Dermis microvascular lymphatic vessel endothelial cell (primary cell): ENCODE measurements at regions not wholly inside any gene's neighbourhood (a gene's known extent, or its start where the extent isn't known, plus 50 kb on each side); places are given as distances from the start of the nearest gene placed in this dataset.
A peak's percentile ranks its signal among the peaks of the same experiment; 100 is the strongest.
"Not testable (repeated sequence)": the region's sequence is repeated elsewhere in the genome, so short reads cannot be mapped to it uniquely, and the experiment has no call there.

ENCODE experiments used
- DNase-seq, 2 donors: peaks; one replicate each; pipeline versions ENCODE4 v3.0.0 to v3.0.0-alpha.2; 2010; ENCODE audit warnings: low read depth in 2 of 2

DNA sequence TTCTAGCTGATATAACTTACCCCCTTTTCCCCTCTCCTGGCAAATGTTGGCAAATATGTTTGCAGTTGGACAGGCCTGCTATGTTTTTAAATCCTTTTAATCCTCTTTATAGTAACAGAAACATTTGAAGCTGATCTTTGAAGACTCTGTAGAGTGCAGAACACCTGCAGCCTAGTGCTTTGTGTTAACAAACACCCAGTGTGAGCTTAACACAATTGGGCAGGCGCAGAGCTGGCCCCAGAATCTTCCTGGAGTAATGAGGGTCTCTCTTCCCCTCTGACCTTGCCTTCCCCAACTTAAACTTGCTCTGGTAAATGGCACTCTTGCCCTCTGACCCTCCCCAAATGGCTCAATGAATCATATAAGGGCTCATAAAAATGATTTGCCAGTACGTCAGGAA, 247.9 kb upstream of the LYPLAL1 start:
- no peak for DNase-seq

DNA sequence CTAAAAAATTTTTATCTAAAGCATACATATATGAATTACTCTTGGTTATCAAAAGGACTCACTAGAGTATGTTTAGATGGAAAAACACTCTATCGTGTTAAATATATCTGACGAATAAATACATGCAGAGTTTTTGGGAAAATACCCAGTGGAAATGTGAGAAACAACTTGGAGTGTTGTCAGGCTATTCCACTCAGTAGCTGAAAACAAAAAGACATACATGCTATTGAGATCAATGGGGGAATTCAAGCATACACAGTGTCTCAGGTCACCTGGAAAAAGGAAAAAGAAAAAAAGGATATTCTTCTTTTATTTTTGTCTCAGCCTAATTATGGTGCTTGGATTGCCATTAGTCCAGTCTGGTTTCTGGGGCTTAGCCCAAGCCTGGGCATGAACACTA, 247.0 kb upstream of the LYPLAL1 start:
- no peak for DNase-seq

DNA sequence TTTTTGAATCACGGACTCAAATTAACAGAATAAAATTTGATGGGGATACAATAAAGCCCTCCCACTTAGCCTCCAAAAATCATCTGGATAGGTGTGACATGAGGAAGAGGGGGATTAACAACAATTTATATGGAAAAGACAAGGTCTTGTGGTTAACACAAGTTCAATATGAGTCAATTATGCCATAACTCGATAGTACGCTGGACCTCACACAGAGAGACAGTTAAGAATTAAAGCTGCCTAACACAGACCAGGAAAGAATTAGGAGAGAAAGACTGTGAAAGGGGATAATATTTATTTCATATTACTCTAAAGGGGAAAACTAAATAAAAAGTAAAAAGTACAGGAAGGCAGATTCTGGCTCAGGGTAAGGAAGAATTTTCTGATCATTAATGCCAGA, 243.7 kb upstream of the LYPLAL1 start:
- no peak for DNase-seq

DNA sequence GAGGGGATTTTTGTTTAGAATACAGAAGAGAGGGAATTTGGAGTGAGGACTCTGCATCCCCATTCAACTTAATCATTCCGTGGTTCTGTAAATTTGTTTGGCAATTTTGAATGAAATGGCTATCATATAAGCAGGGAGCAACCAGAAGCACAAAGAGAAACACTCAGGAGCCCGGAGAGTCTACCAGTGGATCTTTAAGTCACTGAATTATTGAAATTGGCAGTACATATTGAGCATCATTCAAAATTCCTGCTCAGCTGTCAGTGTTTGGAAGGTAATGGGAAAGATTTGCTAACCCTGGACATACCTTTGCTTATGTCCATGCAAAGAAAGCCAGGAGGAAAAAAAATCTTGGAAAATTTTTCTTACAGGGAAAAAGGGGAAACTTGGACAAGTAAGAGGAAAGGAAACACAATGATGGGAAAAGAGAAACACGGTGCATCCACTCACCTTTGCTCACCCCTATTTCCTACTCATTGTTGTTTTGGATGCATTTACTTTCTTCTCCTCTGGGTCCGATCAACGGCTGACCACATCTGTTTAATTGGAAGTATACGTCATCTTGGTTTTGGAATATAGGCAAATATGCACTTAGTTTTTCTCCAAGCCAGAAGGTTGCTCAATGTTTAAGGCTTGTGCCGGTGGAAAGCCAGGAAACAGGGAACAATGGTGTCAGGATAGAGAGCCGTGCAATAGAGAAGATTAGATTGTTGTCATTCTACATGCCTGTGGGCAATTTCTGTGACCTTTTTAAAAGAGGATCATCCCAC, 243.0 kb upstream of the LYPLAL1 start:
- peak; percentile 86 to 91 for DNase-seq

DNA sequence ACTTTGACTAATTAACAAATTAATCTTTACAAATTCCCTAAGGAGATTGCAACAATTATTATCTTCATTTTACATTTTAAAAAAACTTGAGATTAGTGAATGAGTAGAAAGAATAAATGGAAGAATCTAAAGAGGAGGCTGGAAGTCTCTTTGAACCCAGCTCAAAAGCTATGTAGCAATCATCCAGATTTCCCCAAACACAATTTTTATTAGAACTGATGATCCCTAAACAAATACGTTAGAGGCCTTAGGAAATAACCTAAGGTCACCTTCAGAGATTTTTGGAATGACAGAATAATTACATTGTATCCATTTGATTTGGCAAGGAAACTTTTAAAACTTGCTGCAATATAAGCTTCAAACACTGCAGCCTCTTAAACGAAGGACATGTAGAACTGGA, 242.4 kb upstream of the LYPLAL1 start:
- DNase-seq, result no peak

DNA sequence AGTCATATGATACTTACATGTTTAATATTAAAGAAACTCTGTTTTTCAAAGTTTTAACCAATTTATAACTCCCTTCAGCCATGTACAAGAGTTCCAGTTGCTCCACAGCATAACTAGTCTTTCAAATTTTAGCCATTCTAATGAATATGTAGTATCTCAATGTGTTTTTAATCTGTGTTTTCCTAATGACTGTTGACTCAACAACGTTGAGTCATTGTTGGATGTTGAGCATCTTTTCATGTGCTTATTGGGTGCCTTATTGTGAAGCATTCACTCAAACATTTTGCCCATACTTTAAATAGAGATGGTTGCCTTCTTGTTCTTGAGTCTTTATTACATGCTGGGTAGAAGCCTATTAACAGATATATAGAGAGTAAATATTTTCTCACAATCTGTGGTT, 240.2 kb upstream of the LYPLAL1 start:
- DNase-seq, result no peak

DNA sequence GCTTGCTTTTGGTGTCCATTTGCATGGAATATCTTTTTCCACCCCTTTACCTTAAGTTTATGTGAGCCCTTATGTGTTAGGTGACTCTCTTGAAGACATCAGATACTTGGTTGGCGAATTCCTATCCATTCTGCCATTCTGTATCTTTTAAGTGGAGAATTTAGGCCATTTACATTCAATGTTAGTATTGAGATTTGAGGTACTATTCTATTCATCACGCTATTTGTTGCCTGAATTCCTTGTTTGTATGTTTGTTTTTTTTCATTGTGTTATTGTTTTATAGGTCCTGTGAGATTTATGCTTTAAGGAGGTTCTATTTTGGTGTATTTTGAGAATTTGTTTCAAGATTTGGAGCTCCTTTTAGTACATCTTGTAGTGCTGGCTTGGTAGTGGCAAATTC, 238.3 kb upstream of the LYPLAL1 start:
- DNase-seq, result not testable (repeated sequence)

DNA sequence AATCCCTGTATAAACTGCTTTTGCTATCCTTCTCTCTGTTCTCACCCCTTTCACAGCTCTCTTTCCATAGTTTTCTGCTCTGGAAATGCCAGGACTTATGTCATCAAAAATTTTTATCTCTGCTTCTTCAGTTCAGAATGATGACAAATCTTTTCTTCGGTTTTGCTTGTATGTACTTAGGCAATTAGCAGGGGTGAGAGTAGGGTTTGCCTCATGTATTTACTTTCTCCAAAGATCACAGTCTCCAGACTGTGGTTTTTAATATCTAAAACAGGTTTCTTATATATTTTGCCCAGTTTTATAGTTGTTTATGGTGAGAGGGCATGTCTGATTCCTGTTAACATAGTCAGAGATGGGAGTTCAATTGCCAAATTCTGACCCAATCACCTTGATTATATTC, 235.4 kb upstream of the LYPLAL1 start:
- no peak for DNase-seq

DNA sequence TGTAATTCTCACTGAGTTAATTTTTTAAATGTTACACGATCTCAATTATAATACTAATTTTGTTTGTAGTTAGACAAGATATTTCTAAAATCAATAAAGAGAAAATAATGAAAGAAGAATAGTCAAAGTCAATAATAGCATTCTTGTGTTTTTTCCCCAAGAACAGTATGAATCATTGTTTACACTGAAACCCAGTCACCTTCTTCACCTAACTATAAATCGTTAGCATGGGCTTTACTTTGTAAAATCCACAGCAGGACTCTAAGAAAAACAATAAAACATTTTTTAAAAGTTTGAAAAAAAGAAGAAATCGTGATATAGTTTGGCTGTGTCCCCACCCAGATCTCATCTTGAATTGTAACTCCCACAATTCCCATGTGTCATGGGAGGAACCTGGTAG, 234.6 kb upstream of the LYPLAL1 start:
- peak in 1 of 2 donors; percentile 49 for DNase-seq

DNA sequence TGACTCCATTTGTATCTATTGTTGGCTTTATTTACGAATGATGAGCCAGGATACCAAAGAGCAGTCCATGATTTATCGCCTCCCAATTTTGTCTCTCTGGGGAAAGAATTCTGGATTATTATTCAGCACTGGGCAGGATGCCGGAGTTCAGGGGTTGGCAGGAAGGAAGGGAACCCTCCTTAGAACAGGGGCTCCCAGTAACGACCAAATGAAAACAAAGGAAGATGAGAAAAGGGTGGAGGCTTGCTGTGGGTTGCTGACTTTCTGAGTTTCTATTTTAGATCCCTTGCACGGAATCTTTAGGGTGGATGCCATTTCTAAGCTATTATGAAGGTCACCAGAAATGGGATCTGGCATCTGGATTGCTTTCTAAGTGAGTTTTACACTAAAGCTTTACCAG, 231.2 kb upstream of the LYPLAL1 start:
- peak; percentile 51 to 81 for DNase-seq

DNA sequence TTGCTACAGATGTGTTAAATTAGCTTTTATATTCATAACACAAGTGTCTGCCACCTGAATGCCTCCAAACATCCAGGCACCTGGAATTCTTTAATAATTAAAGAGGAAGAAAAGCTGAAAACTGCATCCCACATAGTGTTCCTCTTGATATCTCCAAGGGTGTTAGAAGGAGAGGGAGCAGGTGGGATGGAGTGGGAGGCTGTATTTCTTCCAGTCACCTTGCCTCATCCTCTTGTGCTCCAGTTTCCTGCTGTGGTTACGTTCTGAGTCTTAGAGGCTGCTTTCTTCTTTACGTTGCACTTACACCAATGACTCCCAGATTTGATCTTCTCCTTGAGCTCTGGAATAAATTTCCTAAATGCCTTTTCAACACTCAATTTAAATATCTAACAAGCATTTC, 230.3 kb upstream of the LYPLAL1 start:
- DNase-seq, result no peak

DNA sequence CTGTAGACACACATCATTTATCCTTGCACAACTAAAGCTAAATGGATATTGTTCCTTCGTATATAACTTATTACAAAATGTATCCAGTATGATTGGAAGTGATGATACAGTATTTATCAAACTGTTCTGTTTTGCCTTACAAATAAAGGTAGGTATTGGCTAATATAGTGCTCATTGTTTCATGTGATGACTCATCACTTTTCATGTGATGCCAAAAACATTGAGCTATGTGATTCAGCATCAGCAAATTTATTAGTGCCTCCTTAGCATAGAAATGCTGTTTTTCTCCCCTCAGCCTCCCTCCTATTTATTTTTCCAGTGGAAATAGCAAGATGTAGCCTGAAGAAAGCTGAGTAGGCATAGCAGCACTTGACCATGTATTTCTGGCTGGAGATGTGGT, 228.6 kb upstream of the LYPLAL1 start:
- DNase-seq, result peak; percentile 63 to 86

DNA sequence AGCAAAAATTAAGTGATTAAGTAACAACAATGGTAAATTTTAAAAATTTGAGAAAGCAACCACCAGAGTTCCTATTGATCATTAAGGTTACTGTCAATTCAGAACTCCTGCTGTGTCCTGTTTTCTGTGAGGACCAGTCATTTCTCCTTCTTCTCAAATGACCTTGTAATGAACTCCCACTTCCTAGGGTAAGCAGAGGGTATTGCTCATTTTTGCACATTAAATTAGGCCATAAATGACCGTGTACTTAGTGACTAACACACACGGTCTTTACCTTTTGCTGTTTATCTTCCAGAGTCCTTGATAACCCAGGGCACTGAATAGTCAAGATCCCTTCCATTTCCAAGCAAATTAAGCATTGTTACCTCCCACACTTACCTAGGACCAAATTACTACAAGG, 227.5 kb upstream of the LYPLAL1 start:
- peak in 1 of 2 donors; percentile 8 for DNase-seq

DNA sequence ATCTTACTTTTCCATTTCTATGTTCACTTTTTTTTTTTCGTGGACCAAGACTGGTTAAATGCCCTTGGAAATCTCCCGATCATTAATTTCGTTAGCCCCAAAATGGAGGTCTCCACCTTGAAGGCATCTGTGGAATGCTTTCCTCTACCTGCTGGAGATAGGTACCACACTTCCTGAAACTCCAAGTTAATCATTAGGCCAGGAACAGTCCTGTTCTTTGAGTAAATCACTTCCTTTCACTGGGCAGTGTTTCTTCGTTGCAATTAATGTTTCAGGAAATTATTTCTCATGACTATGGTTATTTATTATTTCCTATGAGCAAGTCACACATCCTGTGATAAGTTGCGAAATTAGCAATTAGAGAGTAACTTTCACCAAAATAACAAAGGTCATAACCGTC, 225.2 kb upstream of the LYPLAL1 start:
- DNase-seq, result no peak

DNA sequence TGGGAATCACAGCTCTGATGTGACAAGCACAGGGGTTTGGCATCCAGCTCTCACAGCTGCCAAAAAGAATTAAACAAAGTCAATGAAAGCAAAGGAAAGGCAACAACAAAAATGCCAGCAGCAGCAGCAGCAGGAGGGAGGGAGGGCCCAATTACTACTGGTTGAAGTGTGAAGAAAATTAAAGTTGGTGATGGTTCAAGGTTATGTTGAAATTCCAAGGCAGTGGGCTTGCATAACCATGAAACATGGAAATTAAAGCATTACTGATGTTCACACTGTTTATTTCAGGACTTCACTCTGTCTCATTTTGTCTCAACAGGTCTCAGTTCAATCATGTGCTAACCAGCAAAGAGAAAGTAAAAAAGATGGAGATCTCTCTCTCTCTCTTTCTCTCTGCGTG, 220.3 kb upstream of the LYPLAL1 start:
- DNase-seq, result no peak

DNA sequence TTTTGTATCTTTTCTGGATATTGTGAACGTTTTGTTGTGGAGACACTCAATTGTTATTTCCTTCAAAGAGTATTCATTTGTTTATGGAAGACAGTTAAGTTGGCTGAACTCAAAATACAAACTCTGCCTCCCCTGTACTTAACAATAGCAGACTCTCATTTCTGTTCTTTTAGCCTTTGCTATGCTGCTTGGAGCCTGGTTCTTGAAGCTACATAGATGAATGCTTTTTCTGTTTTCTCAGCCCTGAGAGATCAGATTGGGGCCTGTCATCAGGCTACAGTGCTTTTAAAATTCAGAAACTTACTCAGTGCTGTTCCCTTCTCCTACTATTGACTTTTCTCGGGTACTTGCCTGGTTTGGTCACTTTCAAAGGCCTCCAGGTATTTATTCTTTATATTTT, 215.7 kb upstream of the LYPLAL1 start:
- no peak for DNase-seq

DNA sequence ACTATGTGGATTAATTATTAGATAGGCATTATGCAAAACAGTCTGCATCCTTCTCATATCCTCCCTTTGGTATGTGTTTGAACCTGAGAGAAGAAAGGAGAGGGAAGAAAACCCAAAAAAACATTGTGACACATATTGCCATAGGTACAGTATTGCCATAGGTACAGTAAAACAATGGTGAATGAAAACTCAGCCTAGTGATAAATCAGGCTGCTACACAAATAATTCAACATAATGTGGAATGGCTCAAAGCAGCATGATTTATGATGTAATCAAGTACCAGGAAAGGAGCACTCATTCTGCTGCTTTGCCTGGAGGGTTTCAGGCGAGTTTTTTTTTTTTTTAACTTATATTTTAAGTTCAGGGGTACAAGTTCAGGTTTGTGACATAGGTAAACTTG, 213.9 kb upstream of the LYPLAL1 start:
- no peak for DNase-seq

DNA sequence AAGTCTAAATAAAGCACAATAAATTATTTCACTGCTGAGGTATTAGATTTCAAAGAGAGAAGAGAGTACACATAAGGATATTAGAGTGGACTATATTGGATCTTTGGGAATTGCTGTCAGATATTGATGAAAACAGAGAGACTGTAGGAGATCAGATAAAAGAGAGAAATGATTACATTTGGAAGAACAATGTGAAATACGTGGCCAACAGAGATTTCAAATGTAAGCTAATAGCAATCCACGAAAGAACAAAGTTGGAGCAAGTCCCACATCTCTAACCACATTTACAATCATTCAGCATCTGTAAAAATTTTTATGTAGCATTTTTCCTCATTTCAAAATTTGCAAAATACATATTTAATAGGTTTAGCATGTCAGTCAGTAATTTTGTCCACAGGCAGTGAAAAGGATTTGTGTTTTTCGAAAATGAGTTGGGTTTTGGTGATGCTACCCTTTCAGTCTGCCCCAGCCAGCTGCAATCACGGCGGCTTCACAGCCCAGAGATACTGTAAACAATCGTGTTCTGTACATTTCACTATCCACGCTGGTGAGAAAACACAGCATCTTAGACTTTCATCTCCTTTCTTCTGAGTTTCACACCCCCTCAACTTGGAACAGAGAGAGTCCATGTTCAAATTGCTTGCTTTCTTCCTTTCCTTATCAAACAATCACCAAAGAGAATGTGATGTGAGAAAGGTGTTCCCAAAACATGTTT, 209.1 kb upstream of the LYPLAL1 start:
- DNase-seq, result no peak

DNA sequence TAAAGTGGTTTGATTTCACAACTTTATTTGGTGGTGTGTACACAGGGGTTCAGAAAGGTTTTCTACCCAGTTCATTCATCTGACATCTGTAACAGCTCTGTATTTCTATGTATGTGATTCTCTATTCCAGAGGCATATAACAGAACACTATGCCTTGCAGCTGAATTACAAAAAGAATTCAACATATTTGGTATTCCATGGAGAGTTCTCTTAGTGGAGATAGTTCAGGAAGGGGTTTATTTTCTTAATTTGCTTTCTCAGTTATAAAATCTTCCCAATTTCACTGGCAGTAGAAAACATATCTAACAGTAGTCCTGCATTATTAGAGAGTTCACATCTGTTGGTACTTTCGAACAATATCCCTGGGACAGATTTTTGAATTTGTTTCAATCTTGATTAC, 207.9 kb upstream of the LYPLAL1 start:
- no peak for DNase-seq

DNA sequence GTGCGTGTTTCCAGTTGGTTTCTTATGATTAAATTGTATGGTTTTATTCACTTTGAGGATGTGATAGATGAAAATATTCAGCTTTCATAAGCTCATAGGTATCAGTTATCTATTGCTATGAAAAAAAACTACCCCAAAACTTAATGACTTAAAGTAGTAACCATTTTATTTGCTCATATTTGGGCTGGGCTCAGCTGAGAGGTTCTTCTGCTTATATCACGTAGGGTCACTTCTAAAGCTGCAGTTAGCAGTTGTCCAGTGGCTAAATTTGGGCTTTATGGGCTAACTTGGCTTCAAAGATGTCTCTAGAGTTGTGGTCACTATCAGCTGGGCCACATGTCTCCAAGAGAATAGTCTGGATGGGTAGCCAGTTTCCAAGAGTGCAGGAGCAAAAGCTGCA, 206.4 kb upstream of the LYPLAL1 start:
- DNase-seq, result no peak

DNA sequence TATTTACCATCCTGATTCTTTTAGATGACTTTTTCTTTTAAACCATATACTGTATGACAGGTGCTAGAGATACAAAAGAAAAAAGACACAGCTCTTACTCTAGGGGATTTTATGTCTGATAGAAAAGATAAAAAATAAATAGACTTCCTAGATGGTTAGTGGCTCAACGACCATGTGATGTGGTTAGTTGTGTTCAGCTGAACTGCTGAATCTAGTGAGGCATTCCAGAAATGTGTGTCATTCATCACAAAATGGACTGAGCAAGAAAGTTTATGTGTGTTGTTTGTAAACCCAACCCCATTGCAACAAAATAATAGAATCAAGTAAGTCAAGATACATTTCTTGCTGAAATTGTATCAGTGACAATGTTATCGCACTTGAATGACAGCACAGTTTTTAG, 205.8 kb upstream of the LYPLAL1 start:
- DNase-seq, result no peak

DNA sequence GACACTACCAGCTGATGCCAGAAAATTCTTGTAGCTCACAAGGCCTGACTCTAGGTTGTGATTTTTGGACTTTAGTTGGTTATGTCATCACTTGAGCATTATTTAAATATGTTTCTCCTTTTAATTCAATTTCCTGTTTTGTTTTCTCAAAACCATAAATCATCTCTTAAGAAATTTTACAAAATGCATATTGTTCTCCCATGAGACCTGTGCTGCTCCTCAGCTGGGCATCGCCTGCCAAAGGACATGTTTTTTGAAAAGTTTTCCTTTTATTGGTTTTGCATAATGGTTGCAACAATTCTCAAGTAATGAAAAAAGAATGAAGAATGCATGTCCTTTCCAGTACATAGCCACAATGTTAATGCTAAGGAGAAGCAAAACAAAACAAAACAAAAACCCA, 204.7 kb upstream of the LYPLAL1 start:
- DNase-seq, result no peak

DNA sequence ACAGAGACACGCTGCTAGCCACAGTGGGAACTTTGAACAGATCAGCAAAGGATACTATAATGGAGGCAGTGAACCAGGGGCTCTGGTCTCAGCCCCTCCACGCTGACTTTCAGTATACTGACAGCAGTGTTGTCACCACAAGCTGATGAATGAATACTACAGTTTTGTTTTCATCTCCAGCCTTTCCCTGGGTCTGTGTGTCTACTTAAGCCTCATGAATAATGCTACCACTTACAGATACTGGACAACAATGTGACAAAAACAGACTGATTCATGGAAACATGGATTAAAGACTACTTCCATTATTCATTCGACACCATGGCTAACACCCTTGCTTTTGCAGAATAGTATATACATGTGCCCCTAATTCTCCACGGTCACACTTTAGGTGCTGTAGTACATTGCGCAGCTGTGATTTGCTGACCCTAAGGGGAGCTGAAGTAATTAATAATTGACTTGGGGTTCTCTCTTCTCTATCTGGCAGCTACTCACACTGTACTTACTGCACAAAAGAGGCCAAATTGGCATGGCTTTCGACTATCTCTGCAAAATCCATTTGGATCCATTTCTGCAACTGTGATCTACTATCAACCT, 203.2 kb upstream of the LYPLAL1 start:
- DNase-seq, result no peak
